SK-N-SH treated with all-trans-retinoic acid at 6 μM for 48 hours (cell line): ENCODE measurements at regions not wholly inside any gene's neighbourhood (a gene's known extent, or its start where the extent isn't known, plus 50 kb on each side); places are given as distances from the start of the nearest gene placed in this dataset.

Experiments used
- ATAC-seq: fragments of 200-7000 bp; cut with Tn5 transposase; 3 replicates; pipeline ENCODE4 v1.9.1; 2020; ENCODE audit warnings: mild to moderate bottlenecking, moderate library complexity
- ARNTL ChIP-seq: fragments of 450-650 bp; formaldehyde crosslinking; IDR thresholded peaks from 2 replicates; pipeline ENCODE4 v1.5.0; 2020; ENCODE audit warnings: low read depth, mild to moderate bottlenecking, moderate library complexity, borderline replicate concordance
- BACH2 ChIP-seq: fragments of 250-450 bp; sonication (Bioruptor Pico); IDR thresholded peaks from 2 replicates; pipeline ENCODE4 v1.9.0; 2021; ENCODE audit warnings: mild to moderate bottlenecking, borderline replicate concordance
- CREB5 ChIP-seq: fragments of 250-450 bp; sonication (Bioruptor Pico); IDR thresholded peaks from 2 replicates; pipeline ENCODE4 v1.5.1; 2020; ENCODE audit warnings: low read depth, mild to moderate bottlenecking, moderate library complexity
- CSDC2 ChIP-seq: fragments of 250-450 bp; sonication (Bioruptor Pico); IDR thresholded peaks from 2 replicates; pipeline ENCODE4 v1.5.0; 2020; ENCODE audit warnings: mild to moderate bottlenecking, moderate library complexity
- CSRNP3 ChIP-seq: fragments of 250-450 bp; sonication (Bioruptor Pico); IDR thresholded peaks from 2 replicates; pipeline ENCODE4 v1.5.1; 2021; ENCODE audit warnings: mild to moderate bottlenecking, moderate library complexity
- GLIS3 ChIP-seq: fragments of 250-450 bp; sonication (Bioruptor Pico); IDR thresholded peaks from 2 replicates; pipeline ENCODE4 v1.5.0; 2020; ENCODE audit warnings: mild to moderate bottlenecking, moderate library complexity
- ISL1 ChIP-seq: fragments of 250-450 bp; sonication (Bioruptor Pico); IDR thresholded peaks from 2 replicates; pipeline ENCODE4 v2.1.2; 2022; ENCODE audit warnings: mild to moderate bottlenecking, moderate library complexity
- PATZ1 ChIP-seq: fragments of 250-450 bp; sonication (Bioruptor Pico); IDR thresholded peaks from 2 replicates; pipeline ENCODE4 v1.8.0; 2020; ENCODE audit warnings: mild to moderate bottlenecking, moderate library complexity, borderline replicate concordance
- POU6F1 ChIP-seq: fragments of 250-450 bp; sonication (Bioruptor Pico); IDR thresholded peaks from 2 replicates; pipeline ENCODE4 v1.8.0; 2021; ENCODE audit warnings: low read depth, mild to moderate bottlenecking, moderate library complexity, borderline replicate concordance
- RARB ChIP-seq: fragments of 250-450 bp; sonication (Bioruptor Pico); IDR thresholded peaks from 2 replicates; pipeline ENCODE4 v1.8.0; 2021; ENCODE audit warnings: mild to moderate bottlenecking, moderate library complexity
- SNAI2 ChIP-seq: fragments of 250-450 bp; sonication (Bioruptor Pico); IDR thresholded peaks from 2 replicates; pipeline ENCODE4 v1.5.0; 2020; ENCODE audit warnings: mild to moderate bottlenecking, moderate library complexity
- TCF4 ChIP-seq: fragments of 250-450 bp; sonication (Bioruptor Pico); IDR thresholded peaks from 2 replicates; pipeline ENCODE4 v1.8.0; 2021; ENCODE audit warnings: mild to moderate bottlenecking, moderate library complexity, borderline replicate concordance
- TSHZ2 ChIP-seq: fragments of 250-450 bp; sonication (Bioruptor Pico); IDR thresholded peaks from 2 replicates; pipeline ENCODE4 v1.5.0; 2020; ENCODE audit warnings: mild to moderate bottlenecking, moderate library complexity
- ZC3H10 ChIP-seq: fragments of 250-450 bp; sonication (Bioruptor Pico); IDR thresholded peaks from 2 replicates; pipeline ENCODE4 v1.5.1; 2021; ENCODE audit warnings: mild to moderate bottlenecking, moderate library complexity
- ZFP3 ChIP-seq: fragments of 250-450 bp; sonication (Bioruptor Pico); IDR thresholded peaks from 2 replicates; pipeline ENCODE4 v1.5.0; 2020; ENCODE audit warnings: mild to moderate bottlenecking, moderate library complexity
- ZNF565 ChIP-seq: fragments of 450-650 bp; formaldehyde crosslinking; conservative IDR thresholded peaks from 2 replicates; pipeline ENCODE4 v1.5.0; 2020; ENCODE audit warnings: low read depth, mild to moderate bottlenecking, moderate library complexity
- ZNF70 ChIP-seq: fragments of 450-650 bp; formaldehyde crosslinking; IDR thresholded peaks from 2 replicates; pipeline ENCODE4 v1.5.0; 2020; ENCODE audit warnings: mild to moderate bottlenecking, moderate library complexity
- ZNF8 ChIP-seq: fragments of 450-650 bp; formaldehyde crosslinking; IDR thresholded peaks from 2 replicates; pipeline ENCODE4 v1.5.0; 2020; ENCODE audit warnings: mild to moderate bottlenecking, moderate library complexity

GRCh38 chr3:94269763-94270162, 206.9 kb downstream of the NSUN3 start:
- TF ChIP-seq ISL1 (CRISPR knock-in tag) (peak; percentile 39), BACH2 (CRISPR knock-in tag) (no peak)
- TF ChIP-seq, all 23 proteins: peak for 1

GRCh38 chr3:94272016-94272415, 209.2 kb downstream of the NSUN3 start:
- no peak for ATAC-seq

More at GRCh38 chr3:94269763-94270162, 206.9 kb downstream of the NSUN3 start:
- ATAC-seq = no peak

GRCh38 chr3:94280958-94281357, 218.1 kb downstream of the NSUN3 start:
- ATAC-seq = no peak
- TF ChIP-seq ZNF8 = no peak
- TF ChIP-seq BACH2 (CRISPR knock-in tag) = no peak
- TF ChIP-seq TCF4 (CRISPR knock-in tag) = no peak
- no peak for TF ChIP-seq CREB5
- TF ChIP-seq PATZ1 (CRISPR knock-in tag) = no peak
- no peak for TF ChIP-seq ARNTL (CRISPR knock-in tag)
- TF ChIP-seq ZFP3 (CRISPR knock-in tag) = no peak
- TF ChIP-seq TSHZ2 (CRISPR knock-in tag) = no peak
- TF ChIP-seq ZNF70 (CRISPR knock-in tag) = no peak
- TF ChIP-seq POU6F1 (CRISPR knock-in tag) = no peak
- no peak for TF ChIP-seq GLIS3 (CRISPR knock-in tag)
- TF ChIP-seq CSDC2 (CRISPR knock-in tag) = no peak

More at GRCh38 chr3:94272016-94272415, 209.2 kb downstream of the NSUN3 start:
- TF ChIP-seq GLIS3 (CRISPR knock-in tag) (no peak), TCF4 (CRISPR knock-in tag) (no peak), ZNF70 (CRISPR knock-in tag) (no peak), ISL1 (CRISPR knock-in tag) (no peak), ARNTL (CRISPR knock-in tag) (no peak)

- ATAC-seq = peak; percentile 80
- TF ChIP-seq ZNF565 (CRISPR knock-in tag) (no peak), ZNF70 (CRISPR knock-in tag) (no peak)
Observed at GRCh38 chr3:94285872-94286271, 223.0 kb downstream of the NSUN3 start.

GRCh38 chr3:94291686-94292085, 228.8 kb downstream of the NSUN3 start:
- no peak for ATAC-seq

More at GRCh38 chr3:94291686-94292085, 228.8 kb downstream of the NSUN3 start:
- TF ChIP-seq PATZ1 (CRISPR knock-in tag) = no peak
- TF ChIP-seq ARNTL (CRISPR knock-in tag) = no peak
- TF ChIP-seq ZNF565 (CRISPR knock-in tag) = no peak
- TF ChIP-seq CSDC2 (CRISPR knock-in tag) = no peak
- TF ChIP-seq POU6F1 (CRISPR knock-in tag) = no peak
- TF ChIP-seq ZNF8 = no peak
- TF ChIP-seq ZC3H10 (CRISPR knock-in tag) = no peak
- no peak for TF ChIP-seq SNAI2 (CRISPR knock-in tag)
- no peak for TF ChIP-seq RARB
- TF ChIP-seq CSRNP3 (CRISPR knock-in tag) = no peak
- no peak for TF ChIP-seq TCF4 (CRISPR knock-in tag)
- TF ChIP-seq CREB5 = no peak
